ENCODE measurements at regions not wholly inside any gene's neighbourhood (a gene's known extent, or its start where the extent isn't known, plus 50 kb on each side); places are given as distances from the start of the nearest gene placed in this dataset.

- no peak for DNase-seq (ENCODE audit: low spot score)
Measured at GRCh38 chr12:63090716-63091115, 60.3 kb downstream of the AVPR1A start.

GRCh38 chr12:63086149-63086915, 64.7 kb downstream of the AVPR1A start:
- DNase-seq (ENCODE audit: low spot score), result no peak

- DNase-seq (ENCODE audit: low spot score), result no peak
Measured at GRCh38 chr12:63085120-63085519, 65.9 kb downstream of the AVPR1A start.

- DNase-seq (ENCODE audit: low spot score), result no peak
Measured at GRCh38 chr12:63084501-63084900, 66.5 kb downstream of the AVPR1A start.

- DNase-seq (ENCODE audit: low spot score), result no peak
Measured at GRCh38 chr12:63083046-63083445, 68.0 kb downstream of the AVPR1A start.

GRCh38 chr12:63079791-63080502, 71.1 kb downstream of the AVPR1A start:
- no peak for DNase-seq (ENCODE audit: low spot score)

GRCh38 chr12:63078906-63079305, 72.1 kb downstream of the AVPR1A start:
- DNase-seq (ENCODE audit: low spot score), result no peak

- no peak for DNase-seq (ENCODE audit: low spot score)
Measured at GRCh38 chr12:63075376-63076060, 75.5 kb downstream of the AVPR1A start.

GRCh38 chr12:63070709-63071108, 80.3 kb downstream of the AVPR1A start:
- no peak for DNase-seq (ENCODE audit: low spot score)

GRCh38 chr12:63069860-63070617, 81.0 kb downstream of the AVPR1A start:
- no peak for DNase-seq (ENCODE audit: low spot score)

- peak; percentile 9 for DNase-seq (ENCODE audit: low spot score)
Measured at GRCh38 chr12:63068857-63069442, 82.1 kb downstream of the AVPR1A start.

GRCh38 chr12:63066782-63067181, 84.2 kb downstream of the AVPR1A start:
- DNase-seq (ENCODE audit: low spot score), result no peak

- no peak for DNase-seq (ENCODE audit: low spot score)
Measured at GRCh38 chr12:63066136-63066535, 84.9 kb downstream of the AVPR1A start.

GRCh38 chr12:63064080-63064479, 86.9 kb downstream of the AVPR1A start:
- DNase-seq (ENCODE audit: low spot score), result no peak

- DNase-seq (ENCODE audit: low spot score), result no peak
Measured at GRCh38 chr12:63056649-63057048, 94.4 kb downstream of the AVPR1A start.

- no peak for DNase-seq (ENCODE audit: low spot score)
Measured at GRCh38 chr12:63052696-63053095, 98.3 kb downstream of the AVPR1A start.

GRCh38 chr12:63047146-63047545, 103.9 kb downstream of the AVPR1A start:
- no peak for DNase-seq (ENCODE audit: low spot score)

GRCh38 chr12:63045020-63045860, 105.8 kb downstream of the AVPR1A start:
- no peak for DNase-seq (ENCODE audit: low spot score)

- DNase-seq (ENCODE audit: low spot score), result no peak
Measured at GRCh38 chr12:63042646-63043045, 107.7 kb upstream of the PPM1H start.

GRCh38 chr12:63041601-63042000, 106.7 kb upstream of the PPM1H start:
- DNase-seq (ENCODE audit: low spot score), result no peak
